ENCODE measurements at regions not wholly inside any gene's neighbourhood (a gene's known extent, or its start where the extent isn't known, plus 50 kb on each side); places are given as distances from the start of the nearest gene placed in this dataset.

DNA sequence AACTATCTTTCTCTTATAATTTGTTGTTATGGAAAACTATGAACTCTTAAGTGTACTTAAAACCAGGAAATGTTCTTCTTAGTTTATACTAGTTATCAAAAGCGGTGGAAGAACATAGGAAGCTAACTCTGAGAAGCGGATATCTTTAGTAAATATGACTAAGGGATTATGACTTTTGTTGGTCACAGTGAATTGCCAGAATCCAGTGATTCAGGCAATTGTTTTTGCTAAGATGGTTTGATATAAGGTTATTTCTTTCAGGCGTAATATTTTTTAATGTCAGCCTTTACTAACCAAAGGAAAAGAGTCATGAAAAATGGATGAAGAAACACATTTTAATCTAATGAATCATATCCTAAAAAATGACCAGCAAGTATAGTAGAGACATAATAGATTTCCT is 473.5 kb downstream of the FOXG1 start:
- Histone ChIP-seq H2AK5ac (ENCODE audit: low read depth, low read length) (no peak overlapping the region), H3K9ac (replicated peaks in 1 of 4; ENCODE audit: extremely low read depth in 1 of 4, low read depth in 3 of 4, low read length in 3 of 4) (no peak overlapping the region), H4K5ac (ENCODE audit: insufficient read length, low read depth, low read length) (no peak overlapping the region), H3K23me2 (ENCODE audit: low read depth, low read length) (no peaks in the 10 kb centered on the region), H2BK15ac (ENCODE audit: low read length) (no peak overlapping the region), H3K4me2 (ENCODE audit: insufficient read depth in 1 of 2, low read depth in 2 of 2, low read length in 2 of 2) (no peak overlapping the region), H2BK5ac (ENCODE audit: low read depth, low read length) (no peak overlapping the region), H3K27me3 (replicated peaks in 1 of 4; ENCODE audit: control insufficient read depth in 3 of 4, extremely low read depth in 1 of 4, insufficient read depth in 3 of 4, low read length in 3 of 4) (no peaks in the 10 kb centered on the region), H3K18ac (ENCODE audit: extremely low read depth, low read length) (no peak overlapping the region), H3K56ac (replicated peaks; ENCODE audit: insufficient read length, low read depth, low read length) (no peak overlapping the region), H2BK12ac (ENCODE audit: low read depth, low read length) (no peak overlapping the region), H3K4me1 (replicated peaks in 1 of 4; ENCODE audit: control insufficient read depth in 3 of 4, insufficient read depth in 4 of 4, low read length in 3 of 4) (no peaks in the 10 kb centered on the region), H3K79me1 (ENCODE audit: low read depth, low read length) (no peaks in the 10 kb centered on the region), H3K4me3 (ENCODE audit: extremely low read depth in 1 of 4, insufficient read depth in 2 of 4, low read depth in 3 of 4, low read length in 4 of 4) (no peak overlapping the region), H4K8ac (ENCODE audit: extremely low read depth, insufficient read depth, low read length) (no peak overlapping the region), H3K27ac (ENCODE audit: low read depth, low read length) (no peak overlapping the region), H3K9me3 (ENCODE audit: insufficient read depth in 2 of 2, low read depth in 1 of 2, low read length in 1 of 2) (no peaks in the 10 kb centered on the region), H3K23ac (ENCODE audit: insufficient read length) (no peak overlapping the region), H3K79me2 (ENCODE audit: control insufficient read depth in 1 of 2, insufficient read depth in 2 of 2, low read length in 2 of 2) (no peaks in the 10 kb centered on the region), H2AFZ (ENCODE audit: low read length) (no peak overlapping the region), H3K4ac (replicated peaks; ENCODE audit: insufficient read length, low read depth, low read length) (no peak overlapping the region), H4K20me1 (replicated peaks in 1 of 2; ENCODE audit: control insufficient read depth in 1 of 2, insufficient read depth in 2 of 2, low read length in 2 of 2) (peaks cover 0 to 2% of the 10 kb centered on the region in 2 experiments), H3K36me3 (ENCODE audit: control insufficient read depth in 2 of 4, insufficient read depth in 4 of 4, low read length in 3 of 4) (no peaks in the 10 kb centered on the region), H2BK20ac (ENCODE audit: low read length) (no peak overlapping the region), H2BK120ac (replicated peaks; ENCODE audit: low read depth, low read length) (no peak overlapping the region), H3K14ac (ENCODE audit: insufficient read length) (no peak overlapping the region), H4K91ac (replicated peaks; ENCODE audit: insufficient read length, low read length) (no peak overlapping the region)
- ChIA-PET POLR2A (ENCODE audit: partially characterized antibody) (no interaction called here), CTCF (ENCODE audit: partially characterized antibody) (no interaction called here)
- no peak for DNase-seq (ENCODE audit: low read depth in 1 of 2, low spot score in 2 of 2)
- 87% methylated on average over 3 of the region's 3 CpGs; no CpG with 5 or more reads in 1 of the 2 experiments for WGBS, 2 experiments (ENCODE audit: extremely low coverage in 1 of 2, insufficient coverage in 1 of 2, insufficient read length in 1 of 2, insufficient replicate concordance in 2 of 2, low coverage in 1 of 2, low lambda C conversion rate in 2 of 2, missing lambda C conversion rate in 1 of 2)
- FAIRE-seq = no peak
- TF ChIP-seq, protein P1, sequence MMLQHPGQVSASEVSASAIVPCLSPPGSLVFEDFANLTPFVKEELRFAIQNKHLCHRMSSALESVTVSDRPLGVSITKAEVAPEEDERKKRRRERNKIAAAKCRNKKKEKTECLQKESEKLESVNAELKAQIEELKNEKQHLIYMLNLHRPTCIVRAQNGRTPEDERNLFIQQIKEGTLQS (IDR thresholded peaks at IDR 0.05; ENCODE audit: insufficient read depth, low read depth, low read length) = no peak
- TF ChIP-seq RXRA (IDR thresholded peaks at IDR 0.05; ENCODE audit: insufficient read depth, low read depth, low read length) = no peak
- TF ChIP-seq SP2 (IDR thresholded peaks at IDR 0.05; ENCODE audit: low read length) = no peak
- no peak for TF ChIP-seq NANOG (IDR thresholded peaks at IDR 0.05; ENCODE audit: insufficient read depth, low read depth, low read length, poor library complexity, severe bottlenecking)
- TF ChIP-seq CTBP2 (IDR thresholded peaks at IDR 0.05; ENCODE audit: borderline replicate concordance, insufficient read depth, insufficient read length, low read length) = no peak
